H1 (cell line): ENCODE measurements at regions not wholly inside any gene's neighbourhood (a gene's known extent, or its start where the extent isn't known, plus 50 kb on each side); places are given as distances from the start of the nearest gene placed in this dataset.

Experiments used
- CTCF ChIA-PET: fragments of 300-600 bp; sonication (Branson Sonifier 250); formaldehyde crosslinking; loops from one replicate; lab custom pipeline; 2021; ENCODE audit not compliant: partially characterized antibody; lab: Charles Lee
- POLR2A ChIA-PET: fragments of 300-600 bp; sonication (Branson Sonifier 250); formaldehyde crosslinking; loops from one replicate; lab custom pipeline; 2021; ENCODE audit warnings: inconsistent platforms; ENCODE audit not compliant: partially characterized antibody; lab: Charles Lee
- DNase-seq, 2 experiments: peaks; one replicate each; pipeline versions ENCODE4 v3.0.0 to v3.0.0-alpha.2; 2010 to 2022; ENCODE audit warnings: low spot score in 2 of 2, low read depth in 1 of 2, mixed read lengths in 1 of 2
- FAIRE-seq: peaks from 2 replicates; lab custom pipeline; 2011; peaks lifted over from hg19 to GRCh38; lab: Jason Lieb, UNC
- H2AFZ ChIP-seq: 2 replicates; pipeline ENCODE4 v1.8.1; 2012; ENCODE audit warnings: low read length, inconsistent platforms
- H2AK5ac ChIP-seq: 2 replicates; pipeline ENCODE4 v1.6.1; 2013; ENCODE audit warnings: low read depth, low read length
- H2BK120ac ChIP-seq: replicated peaks from 2 replicates; pipeline ENCODE3; 2013; ENCODE audit warnings: low read depth, low read length, inconsistent platforms
- H2BK12ac ChIP-seq: 2 replicates; pipeline ENCODE4 v1.6.1; 2013; ENCODE audit warnings: low read depth, low read length
- H2BK15ac ChIP-seq: 2 replicates; pipeline ENCODE4 v1.6.1; 2013; ENCODE audit warnings: low read length
- H2BK20ac ChIP-seq: 2 replicates; pipeline ENCODE4 v1.6.1; 2013; ENCODE audit warnings: low read length
- H2BK5ac ChIP-seq: 2 replicates; pipeline ENCODE4 v1.6.1; 2013; ENCODE audit warnings: low read depth, low read length
- H3K14ac ChIP-seq: 2 replicates; pipeline ENCODE4 v1.6.1; 2013; ENCODE audit warnings: inconsistent platforms; ENCODE audit not compliant: insufficient read length
- H3K18ac ChIP-seq: 2 replicates; pipeline ENCODE4 v1.6.1; 2013; ENCODE audit warnings: low read length; ENCODE audit errors: extremely low read depth
- H3K23ac ChIP-seq: 2 replicates; pipeline ENCODE4 v1.6.1; 2013; ENCODE audit warnings: inconsistent platforms; ENCODE audit not compliant: insufficient read length
- H3K23me2 ChIP-seq: 2 replicates; pipeline ENCODE4 v1.6.1; 2013; ENCODE audit warnings: low read depth, low read length
- H3K27ac ChIP-seq: 2 replicates; pipeline ENCODE4 v1.6.1; 2011; ENCODE audit warnings: low read depth, low read length, inconsistent platforms
- H3K27me3 ChIP-seq, 4 experiments: replicated peaks in 1 of 4; 1 replicate in 1 of 4; 2 replicates in 3 of 4; pipeline versions ENCODE4 v1.6.1 to v1.8.1; 2011 to 2013; ENCODE audit warnings: low read length in 3 of 4, mild to moderate bottlenecking in 3 of 4, inconsistent platforms in 2 of 4, mixed read lengths in 2 of 4, moderate library complexity in 1 of 4; ENCODE audit not compliant: control insufficient read depth in 3 of 4, insufficient read depth in 3 of 4; ENCODE audit errors: extremely low read depth in 1 of 4
- H3K36me3 ChIP-seq, 4 experiments: 2 replicates each; pipeline versions ENCODE4 v1.6.1 to v1.8.1; 2011 to 2013; ENCODE audit warnings: mild to moderate bottlenecking in 4 of 4, low read length in 3 of 4, moderate library complexity in 2 of 4, control low read depth in 1 of 4, inconsistent platforms in 1 of 4; ENCODE audit not compliant: insufficient read depth in 4 of 4, control insufficient read depth in 2 of 4
- H3K4ac ChIP-seq: replicated peaks from 2 replicates; pipeline ENCODE3; 2013; ENCODE audit warnings: low read length, low read depth, mixed read lengths, inconsistent platforms; ENCODE audit not compliant: insufficient read length
- H3K4me1 ChIP-seq, 4 experiments: replicated peaks in 1 of 4; 1 replicate in 1 of 4; 2 replicates in 3 of 4; pipeline versions ENCODE4 v1.6.1 to v1.8.1; 2011 to 2013; ENCODE audit warnings: low read length in 3 of 4, inconsistent platforms in 2 of 4, mixed read lengths in 1 of 4; ENCODE audit not compliant: insufficient read depth in 4 of 4, control insufficient read depth in 3 of 4
- H3K4me2 ChIP-seq, 2 experiments: 2 replicates each; pipeline versions ENCODE4 v1.6.1 to v1.8.1; 2011 to 2013; ENCODE audit warnings: low read depth in 2 of 2, low read length in 2 of 2, control low read depth in 1 of 2, inconsistent platforms in 1 of 2, mild to moderate bottlenecking in 1 of 2; ENCODE audit not compliant: insufficient read depth in 1 of 2
- H3K4me3 ChIP-seq, 4 experiments: fragments of 200-600, 300-600 bp in 1 of 4; sonication (generic), shearing (Covaris generic), sonication (Bioruptor Twin) in 1 of 4; 2 replicates each; pipeline versions ENCODE4 v1.5.1 to v1.8.1; 2011 to 2016; ENCODE audit warnings: low read length in 4 of 4, low read depth in 3 of 4, control low read depth in 2 of 4, inconsistent platforms in 2 of 4, mild to moderate bottlenecking in 2 of 4, mixed read lengths in 1 of 4, moderate library complexity in 1 of 4; ENCODE audit not compliant: insufficient read depth in 2 of 4; ENCODE audit errors: extremely low read depth in 1 of 4
- H3K56ac ChIP-seq: replicated peaks from 2 replicates; pipeline ENCODE3; 2013; ENCODE audit warnings: low read depth, mild to moderate bottlenecking, mixed read lengths, low read length, inconsistent platforms; ENCODE audit not compliant: insufficient read length
- H3K79me1 ChIP-seq: 2 replicates; pipeline ENCODE4 v1.6.1; 2013; ENCODE audit warnings: low read depth, low read length, control low read depth
- H3K79me2 ChIP-seq, 2 experiments: 2 replicates each; pipeline versions ENCODE4 v1.6.1 to v1.8.1; 2012 to 2013; ENCODE audit warnings: low read length in 2 of 2, mild to moderate bottlenecking in 2 of 2, inconsistent platforms in 1 of 2; ENCODE audit not compliant: insufficient read depth in 2 of 2, control insufficient read depth in 1 of 2
- H3K9ac ChIP-seq, 4 experiments: replicated peaks in 1 of 4; 1 replicate in 1 of 4; 2 replicates in 3 of 4; pipeline versions ENCODE4 v1.6.1 to v1.8.1; 2011 to 2013; ENCODE audit warnings: low read depth in 3 of 4, low read length in 3 of 4, control low read depth in 2 of 4, mild to moderate bottlenecking in 2 of 4, moderate library complexity in 2 of 4, inconsistent platforms in 1 of 4; ENCODE audit errors: extremely low read depth in 1 of 4
- H3K9me3 ChIP-seq, 2 experiments: 2 replicates each; pipeline versions ENCODE4 v1.6.1 to v1.8.1; 2012 to 2013; ENCODE audit warnings: mild to moderate bottlenecking in 2 of 2, moderate library complexity in 2 of 2, control low read depth in 1 of 2, inconsistent platforms in 1 of 2, low read depth in 1 of 2, low read length in 1 of 2, mixed read lengths in 1 of 2; ENCODE audit not compliant: insufficient read depth in 2 of 2
- H4K20me1 ChIP-seq, 2 experiments: replicated peaks in 1 of 2; 2 replicates each; pipeline versions ENCODE3 to v1.8.1; 2011 to 2013; ENCODE audit warnings: inconsistent platforms in 2 of 2, low read length in 2 of 2, mild to moderate bottlenecking in 1 of 2; ENCODE audit not compliant: insufficient read depth in 2 of 2, control insufficient read depth in 1 of 2
- H4K5ac ChIP-seq: 2 replicates; pipeline ENCODE4 v1.6.1; 2013; ENCODE audit warnings: low read length, low read depth, mixed read lengths, inconsistent platforms; ENCODE audit not compliant: insufficient read length
- H4K8ac ChIP-seq: 2 replicates; pipeline ENCODE4 v1.8.0; 2013; ENCODE audit warnings: mild to moderate bottlenecking, moderate library complexity, low read length, inconsistent platforms; ENCODE audit not compliant: insufficient read depth; ENCODE audit errors: extremely low read depth
- H4K91ac ChIP-seq: replicated peaks from 2 replicates; pipeline ENCODE3; 2013; ENCODE audit warnings: low read length, mixed read lengths, inconsistent platforms; ENCODE audit not compliant: insufficient read length
- KDM5A ChIP-seq: fragments of 200-600 bp; IDR thresholded peaks from 2 replicates; pipeline ENCODE4 v1.7.1; 2012; ENCODE audit warnings: mild to moderate bottlenecking, low read length, inconsistent platforms, mixed read lengths
- WGBS, 2 experiments: shearing (Covaris generic) in 1 of 2; methylation state at CpG; one replicate each; pipeline versions ENCODE4 v1.1.6 to v1.1.7; 2013 to 2015; ENCODE audit warnings: low lambda C conversion rate in 2 of 2, mixed read lengths in 2 of 2, inconsistent platforms in 1 of 2, low coverage in 1 of 2, missing lambda C conversion rate in 1 of 2; ENCODE audit not compliant: insufficient replicate concordance in 2 of 2, insufficient coverage in 1 of 2, insufficient read length in 1 of 2; ENCODE audit errors: extremely low coverage in 1 of 2, missing lambda C conversion rate in 1 of 2; 5-methylcytosine and 5-hydroxymethylcytosine counted together

DNA sequence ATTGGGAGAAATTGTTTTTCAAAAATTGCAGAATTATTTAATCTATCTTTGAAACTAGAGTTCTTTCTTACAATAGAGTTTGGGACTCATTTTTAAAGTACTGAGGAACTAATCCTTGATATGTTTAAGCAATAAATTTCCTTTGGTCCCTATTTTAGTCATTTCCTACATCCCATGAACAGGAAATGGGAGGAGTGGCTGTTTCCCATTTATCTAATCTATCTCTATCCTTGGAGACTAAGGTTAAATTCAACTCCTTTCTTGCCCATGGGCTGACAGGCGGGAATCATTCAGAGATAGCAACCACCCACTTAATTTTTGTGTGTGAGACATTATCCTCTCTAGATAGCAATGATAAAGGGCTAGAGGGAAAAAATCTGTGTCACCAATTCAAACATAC lies 131.6 kb upstream of the EMCN start:
- DNase-seq = no peak

More for the DNA sequence above, 131.6 kb upstream of the EMCN start:
- H4K5ac ChIP-seq = no peak overlapping the region
- H3K4ac ChIP-seq = no peak overlapping the region
- no peaks in the 10 kb centered on the region for H3K36me3 ChIP-seq
- H2AFZ ChIP-seq = no peak overlapping the region
- H3K4me2 ChIP-seq = no peak overlapping the region
- H3K9me3 ChIP-seq = no peaks in the 10 kb centered on the region
- H3K9ac ChIP-seq = no peak overlapping the region
- no peak overlapping the region for H3K27ac ChIP-seq
- H4K91ac ChIP-seq = no peak overlapping the region
- no peaks in the 10 kb centered on the region for H3K4me1 ChIP-seq
- ChIA-PET POLR2A (no interaction called here), CTCF (no interaction called here)
- no peak for FAIRE-seq
- H3K79me2 ChIP-seq = no peaks in the 10 kb centered on the region
- no peak overlapping the region for H2BK15ac ChIP-seq
- H3K23me2 ChIP-seq = no peaks in the 10 kb centered on the region
- H4K20me1 ChIP-seq = no peaks in the 10 kb centered on the region
- no peak for TF ChIP-seq KDM5A
- 100% methylated on average over 1 of the region's 1 CpG; no CpG with 5 or more reads in 1 of the 2 experiments for WGBS, 2 experiments
- no peak overlapping the region for H3K14ac ChIP-seq
- H2BK12ac ChIP-seq = no peak overlapping the region
- no peak overlapping the region for H3K56ac ChIP-seq
- H2AK5ac ChIP-seq = no peak overlapping the region
- no peaks in the 10 kb centered on the region for H3K27me3 ChIP-seq
- H4K8ac ChIP-seq = no peak overlapping the region
- no peak overlapping the region for H3K4me3 ChIP-seq
- no peak overlapping the region for H3K18ac ChIP-seq
- no peak overlapping the region for H2BK20ac ChIP-seq
- H3K79me1 ChIP-seq = no peaks in the 10 kb centered on the region
- H2BK120ac ChIP-seq = no peak overlapping the region
- H2BK5ac ChIP-seq = no peak overlapping the region
- H3K23ac ChIP-seq = no peak overlapping the region
